Loucy (cell line): ENCODE measurements at regions not wholly inside any gene's neighbourhood (a gene's known extent, or its start where the extent isn't known, plus 50 kb on each side); places are given as distances from the start of the nearest gene placed in this dataset.

Experiments used
- H2AFZ ChIP-seq: fragments of 200-600 bp; sonication (generic); 2 replicates; pipeline ENCODE4 v1.6.0; 2016; ENCODE audit warnings: antibody characterized with exemption, mild to moderate bottlenecking, low read length, moderate library complexity
- H3F3A ChIP-seq: fragments of 200-600 bp; 2 replicates; pipeline ENCODE4 v1.6.0; 2016; ENCODE audit warnings: antibody characterized with exemption, low read depth, mild to moderate bottlenecking
- H3K27me3 ChIP-seq: fragments of 200-600 bp; sonication (generic); 2 replicates; pipeline ENCODE4 v1.6.1; 2014; ENCODE audit warnings: low read length, mild to moderate bottlenecking; ENCODE audit not compliant: insufficient read depth, poor library complexity, severe bottlenecking
- H3K36me3 ChIP-seq: fragments of 200-600 bp; sonication (generic); 2 replicates; pipeline ENCODE4 v1.6.1; 2016; ENCODE audit warnings: low read length; ENCODE audit not compliant: insufficient read depth
- H3K4me1 ChIP-seq: fragments of 200-600 bp; sonication (generic); 2 replicates; pipeline ENCODE4 v1.5.1; 2014; ENCODE audit warnings: low read length, mild to moderate bottlenecking; ENCODE audit not compliant: insufficient read depth, poor library complexity, severe bottlenecking
- H3K4me2 ChIP-seq: fragments of 200-600 bp; sonication (generic); 2 replicates; pipeline ENCODE4 v1.6.0; 2014; ENCODE audit warnings: antibody characterized with exemption, low read length, low read depth, mild to moderate bottlenecking; ENCODE audit not compliant: poor library complexity, severe bottlenecking
- H3K4me3 ChIP-seq: fragments of 200-600 bp; sonication (generic); 2 replicates; pipeline ENCODE4 v1.5.1; 2014; ENCODE audit warnings: low read length, mild to moderate bottlenecking, mixed read lengths; ENCODE audit not compliant: poor library complexity, severe bottlenecking
- H3K79me2 ChIP-seq: fragments of 200-600 bp; sonication (generic); 2 replicates; pipeline ENCODE4 v1.6.1; 2014; ENCODE audit warnings: low read length; ENCODE audit not compliant: insufficient read depth
- H3K9ac ChIP-seq: fragments of 200-600 bp; sonication (generic); 2 replicates; pipeline ENCODE4 v1.6.0; 2014; ENCODE audit warnings: mild to moderate bottlenecking, low read depth, low read length, moderate library complexity; ENCODE audit not compliant: poor library complexity, severe bottlenecking
- H3K9me2 ChIP-seq: fragments of 200-600 bp; sonication (generic); replicated peaks from 2 replicates; pipeline ENCODE4 v1.6.1; 2016; ENCODE audit warnings: low read depth, low read length, mixed read lengths
- H3K9me3 ChIP-seq: fragments of 200-600 bp; sonication (generic); 2 replicates; pipeline ENCODE4 v1.6.1; 2014; ENCODE audit warnings: mild to moderate bottlenecking, antibody characterized with exemption, low read length, low read depth; ENCODE audit not compliant: insufficient read depth
- H4K20me1 ChIP-seq: fragments of 200-600 bp; sonication (generic); 2 replicates; pipeline ENCODE4 v1.6.0; 2014; ENCODE audit warnings: antibody characterized with exemption, low read length, mild to moderate bottlenecking; ENCODE audit not compliant: insufficient read depth, poor library complexity, severe bottlenecking
- EZH2phosphoT487 ChIP-seq: fragments of 200-600 bp; IDR thresholded peaks from 2 replicates; pipeline ENCODE4 v1.6.1; 2018; ENCODE audit warnings: antibody characterized with exemption, mild to moderate bottlenecking, moderate library complexity, borderline replicate concordance
- TF ChIP-seq, protein P1 (sequence below): fragments of 200-600 bp; sonication (generic); conservative IDR thresholded peaks from 2 replicates; pipeline ENCODE4 v1.5.1; 2014; ENCODE audit warnings: mild to moderate bottlenecking, antibody characterized with exemption, low read length

DNA sequence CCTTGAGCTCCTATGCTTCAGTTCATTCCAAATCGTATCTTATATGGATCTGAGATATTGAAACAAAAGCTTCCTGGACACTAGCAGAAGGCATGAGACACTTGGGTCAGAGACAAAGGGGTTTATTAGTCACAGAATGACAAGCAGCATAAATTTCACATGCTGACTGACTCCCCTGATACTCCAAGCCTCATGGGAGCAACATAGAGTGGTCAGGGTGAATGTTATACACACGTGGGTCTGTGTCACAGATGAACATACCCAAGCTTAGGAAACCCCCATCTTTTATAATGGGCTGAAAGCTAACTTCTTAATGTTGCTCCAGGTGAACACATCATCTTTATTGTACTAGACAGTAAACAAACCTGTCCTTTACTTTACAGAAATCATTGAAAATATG, 599.9 kb upstream of the RGS18 start:
- Histone ChIP-seq H3K4me2 (no peak overlapping the region), H3F3A (no peaks in the 10 kb centered on the region), H3K9me2 (no peaks in the 10 kb centered on the region), H3K79me2 (no peaks in the 10 kb centered on the region), H3K9ac (no peak overlapping the region), H3K36me3 (no peaks in the 10 kb centered on the region), H3K9me3 (no peaks in the 10 kb centered on the region), H3K4me3 (no peak overlapping the region), H3K4me1 (no peaks in the 10 kb centered on the region), H2AFZ (no peak overlapping the region), H3K27me3 (no peaks in the 10 kb centered on the region), H4K20me1 (no peaks in the 10 kb centered on the region)
- no peak for TF ChIP-seq EZH2phosphoT487
- TF ChIP-seq, protein P1, sequence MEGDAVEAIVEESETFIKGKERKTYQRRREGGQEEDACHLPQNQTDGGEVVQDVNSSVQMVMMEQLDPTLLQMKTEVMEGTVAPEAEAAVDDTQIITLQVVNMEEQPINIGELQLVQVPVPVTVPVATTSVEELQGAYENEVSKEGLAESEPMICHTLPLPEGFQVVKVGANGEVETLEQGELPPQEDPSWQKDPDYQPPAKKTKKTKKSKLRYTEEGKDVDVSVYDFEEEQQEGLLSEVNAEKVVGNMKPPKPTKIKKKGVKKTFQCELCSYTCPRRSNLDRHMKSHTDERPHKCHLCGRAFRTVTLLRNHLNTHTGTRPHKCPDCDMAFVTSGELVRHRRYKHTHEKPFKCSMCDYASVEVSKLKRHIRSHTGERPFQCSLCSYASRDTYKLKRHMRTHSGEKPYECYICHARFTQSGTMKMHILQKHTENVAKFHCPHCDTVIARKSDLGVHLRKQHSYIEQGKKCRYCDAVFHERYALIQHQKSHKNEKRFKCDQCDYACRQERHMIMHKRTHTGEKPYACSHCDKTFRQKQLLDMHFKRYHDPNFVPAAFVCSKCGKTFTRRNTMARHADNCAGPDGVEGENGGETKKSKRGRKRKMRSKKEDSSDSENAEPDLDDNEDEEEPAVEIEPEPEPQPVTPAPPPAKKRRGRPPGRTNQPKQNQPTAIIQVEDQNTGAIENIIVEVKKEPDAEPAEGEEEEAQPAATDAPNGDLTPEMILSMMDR = no peak

DNA sequence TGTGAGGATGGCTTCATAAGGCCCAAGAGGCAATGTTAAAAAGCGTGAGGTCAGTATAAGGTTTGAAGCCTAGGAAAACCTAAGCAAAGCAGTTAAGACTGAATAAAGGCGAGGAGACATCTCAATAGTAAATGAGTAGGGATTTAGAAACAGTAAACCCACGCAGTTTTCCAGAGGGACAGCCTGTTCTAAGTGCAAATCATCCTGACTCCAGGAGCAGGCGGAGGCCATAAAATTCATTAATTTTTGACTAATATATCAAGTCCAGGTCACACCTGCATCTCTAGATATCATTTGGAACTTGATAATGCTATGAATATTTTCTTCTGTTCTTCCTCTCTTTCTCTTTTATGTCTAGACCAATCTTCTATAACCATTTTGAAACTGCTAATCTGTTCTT, 597.0 kb upstream of the RGS18 start:
- Histone ChIP-seq H3F3A (no peaks in the 10 kb centered on the region), H3K9ac (no peak overlapping the region), H4K20me1 (no peaks in the 10 kb centered on the region), H3K4me3 (no peak overlapping the region), H3K4me2 (no peak overlapping the region), H3K79me2 (no peaks in the 10 kb centered on the region), H3K4me1 (no peaks in the 10 kb centered on the region), H3K36me3 (no peaks in the 10 kb centered on the region), H3K27me3 (no peaks in the 10 kb centered on the region), H2AFZ (no peak overlapping the region), H3K9me3 (no peaks in the 10 kb centered on the region), H3K9me2 (no peaks in the 10 kb centered on the region)
- no peak for TF ChIP-seq EZH2phosphoT487
- TF ChIP-seq, protein P1 = no peak

DNA sequence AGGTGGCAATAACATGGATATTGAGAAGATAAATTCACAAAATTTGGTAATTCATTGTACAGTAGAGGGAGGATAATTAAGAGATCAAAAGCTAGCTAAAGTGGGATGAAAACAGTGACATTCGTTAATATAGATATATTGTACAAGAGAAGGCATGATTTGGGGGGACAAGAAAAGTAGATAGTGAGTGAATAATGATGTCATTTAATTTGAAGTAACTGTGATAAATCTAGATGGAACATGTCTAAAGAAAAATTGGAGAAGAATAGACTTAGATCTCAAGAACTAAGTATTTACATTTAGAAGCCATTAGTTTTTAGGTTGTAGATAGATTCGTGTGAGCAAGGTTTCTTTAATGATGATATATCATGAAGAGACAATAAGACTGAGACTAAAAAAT, 594.0 kb upstream of the RGS18 start:
- Histone ChIP-seq H3K4me3 (no peak overlapping the region), H3F3A (no peaks in the 10 kb centered on the region)

More for the DNA sequence above, 594.0 kb upstream of the RGS18 start:
- Histone ChIP-seq H3K36me3 (no peaks in the 10 kb centered on the region), H3K4me1 (no peaks in the 10 kb centered on the region), H3K4me2 (no peak overlapping the region), H3K79me2 (no peaks in the 10 kb centered on the region), H3K27me3 (no peaks in the 10 kb centered on the region), H3K9me2 (no peaks in the 10 kb centered on the region), H4K20me1 (no peaks in the 10 kb centered on the region), H3K9me3 (no peaks in the 10 kb centered on the region), H3K9ac (no peak overlapping the region), H2AFZ (no peak overlapping the region)
- TF ChIP-seq, protein P1 = no peak
- TF ChIP-seq EZH2phosphoT487 = no peak
